ENCODE measurements at regions not wholly inside any gene's neighbourhood (a gene's known extent, or its start where the extent isn't known, plus 50 kb on each side); places are given as distances from the start of the nearest gene placed in this dataset.

DNA sequence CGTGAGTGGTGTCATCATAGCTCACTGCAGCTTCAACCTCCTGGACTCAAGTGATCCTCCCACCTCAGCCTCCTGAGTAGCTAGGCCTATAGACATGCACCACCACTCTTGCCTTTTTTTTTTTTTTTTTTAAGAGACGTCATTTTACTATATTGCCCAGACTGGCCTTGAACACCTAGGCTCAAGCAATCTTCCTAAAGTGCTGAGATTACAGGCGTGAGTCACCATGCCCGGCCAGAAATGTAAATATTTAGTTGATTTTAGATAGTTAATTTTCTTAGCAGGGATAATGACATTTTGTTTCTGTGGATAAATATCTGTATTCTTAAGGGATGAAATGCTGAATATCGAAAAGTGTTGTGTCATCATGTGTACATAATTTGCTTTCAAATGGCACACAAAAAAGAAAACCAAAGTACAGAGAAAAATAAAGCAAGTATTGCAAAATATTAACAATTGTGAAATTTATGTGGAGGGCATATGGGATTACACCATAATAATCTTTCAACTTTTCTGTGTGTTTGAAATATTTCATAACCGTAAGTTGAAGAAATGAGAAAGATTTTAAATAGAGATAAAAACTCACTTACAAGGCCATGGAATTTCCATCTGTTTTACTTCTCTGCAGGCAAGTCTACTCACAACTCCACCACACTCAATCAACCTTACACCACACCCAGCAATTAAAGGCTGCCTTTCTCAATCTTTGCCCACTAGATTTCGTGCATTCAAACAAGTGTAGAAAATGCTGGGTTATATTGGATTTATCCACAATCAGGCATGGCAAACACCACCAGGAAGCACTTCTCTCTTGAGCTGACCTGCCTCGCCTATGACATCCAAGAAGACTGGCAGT, 93.7 kb downstream of the SPTSSA start (continued):
- no peak for TF ChIP-seq ZNF460 (CRISPR knock-in tag; IDR thresholded peaks at IDR 0.05; ENCODE audit: borderline replicate concordance)
- no peak for TF ChIP-seq ZNF496 (CRISPR knock-in tag; IDR thresholded peaks at IDR 0.05; ENCODE audit: insufficient replicate concordance)
- TF ChIP-seq TFAP4 (IDR thresholded peaks at IDR 0.05; ENCODE audit: borderline replicate concordance, low read depth), result no peak
- TF ChIP-seq RBM39 (IDR thresholded peaks at IDR 0.05; ENCODE audit: low read depth, low read length, poor library complexity, severe bottlenecking), result no peak
- TF ChIP-seq FOXC1 (CRISPR knock-in tag; IDR thresholded peaks at IDR 0.05; ENCODE audit: borderline replicate concordance), result no peak
- 0 out of 2 replicates have a peak, but pooled peaks have one; percentile 19 for TF ChIP-seq ZFP36L1 (CRISPR knock-in tag; IDR thresholded peaks at IDR 0.05)
- no peak for TF ChIP-seq ETV6 (CRISPR knock-in tag; conservative IDR thresholded peaks at IDR 0.05)
- TF ChIP-seq SMAD1 (CRISPR knock-in tag; IDR thresholded peaks at IDR 0.05; ENCODE audit: borderline replicate concordance, low read depth), result no peak
- TF ChIP-seq, protein P1, sequence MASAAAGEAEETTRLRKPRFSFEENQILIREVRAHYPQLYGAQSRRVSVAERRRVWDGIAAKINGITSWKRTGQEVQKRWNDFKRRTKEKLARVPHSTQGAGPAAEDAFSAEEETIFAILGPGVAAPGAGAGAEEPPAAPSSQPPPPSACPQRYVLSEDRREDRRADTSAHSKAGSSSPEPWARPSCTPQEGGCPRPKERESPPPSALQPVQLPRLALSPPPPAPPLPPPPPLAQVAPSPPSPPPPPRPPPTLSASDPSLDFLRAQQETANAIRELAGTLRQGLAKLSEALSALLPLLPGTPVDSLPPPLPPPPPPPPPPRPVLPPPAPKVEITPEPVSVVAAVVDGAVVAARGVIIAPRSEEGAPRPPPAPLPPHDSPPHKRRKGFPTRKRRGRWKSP (CRISPR knock-in tag; IDR thresholded peaks at IDR 0.05), result peak; percentile 33; the same call in 1 of the 2 replicates
- TF ChIP-seq ARHGAP35 (CRISPR knock-in tag; IDR thresholded peaks at IDR 0.05; ENCODE audit: borderline replicate concordance), result no peak
- TF ChIP-seq ZNF343 (CRISPR knock-in tag; IDR thresholded peaks at IDR 0.05), result no peak
- no peak for TF ChIP-seq ZBTB14 (CRISPR knock-in tag; IDR thresholded peaks at IDR 0.05)
- TF ChIP-seq, protein P2, sequence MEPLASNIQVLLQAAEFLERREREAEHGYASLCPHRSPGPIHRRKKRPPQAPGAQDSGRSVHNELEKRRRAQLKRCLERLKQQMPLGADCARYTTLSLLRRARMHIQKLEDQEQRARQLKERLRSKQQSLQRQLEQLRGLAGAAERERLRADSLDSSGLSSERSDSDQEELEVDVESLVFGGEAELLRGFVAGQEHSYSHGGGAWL (CRISPR knock-in tag; IDR thresholded peaks at IDR 0.05), result no peak
- TF ChIP-seq HMG20A (CRISPR knock-in tag; IDR thresholded peaks at IDR 0.05; ENCODE audit: borderline replicate concordance), result peak; percentile 59; the same call in 1 of the 2 replicates
- TF ChIP-seq ZNF589 (CRISPR knock-in tag; conservative IDR thresholded peaks at IDR 0.05), result no peak
- no peak for TF ChIP-seq NBN (conservative IDR thresholded peaks at IDR 0.05)
- TF ChIP-seq TBL1XR1 (IDR thresholded peaks at IDR 0.05; ENCODE audit: borderline replicate concordance, low read length, partially characterized antibody), result peak; percentile 71
- TF ChIP-seq ZNF232 (CRISPR knock-in tag; IDR thresholded peaks at IDR 0.05; ENCODE audit: borderline replicate concordance), result no peak
- no peak for TF ChIP-seq ZNF331 (CRISPR knock-in tag; IDR thresholded peaks at IDR 0.05)
- TF ChIP-seq DMTF1 (CRISPR knock-in tag; IDR thresholded peaks at IDR 0.05), result no peak
- no peak for TF ChIP-seq GPBP1L1 (CRISPR knock-in tag; IDR thresholded peaks at IDR 0.05)
- no peak for TF ChIP-seq ZSCAN29 (CRISPR knock-in tag; conservative IDR thresholded peaks at IDR 0.05)

Measured in HepG2 (cell line).